22Rv1 (cell line): ENCODE measurements at regions not wholly inside any gene's neighbourhood (a gene's known extent, or its start where the extent isn't known, plus 50 kb on each side); places are given as distances from the start of the nearest gene placed in this dataset.

Experiments
- ZFX ChIP-seq: fragments of 450-650 bp; IDR thresholded peaks from 2 replicates; pipeline ENCODE4 v1.6.1; 2017; ENCODE audit warnings: antibody characterized with exemption, borderline replicate concordance
- TF ChIP-seq, protein P1 (sequence below): fragments of 450-650 bp; IDR thresholded peaks from 2 replicates; pipeline ENCODE4 v1.5.1; 2017; ENCODE audit warnings: mild to moderate bottlenecking

DNA sequence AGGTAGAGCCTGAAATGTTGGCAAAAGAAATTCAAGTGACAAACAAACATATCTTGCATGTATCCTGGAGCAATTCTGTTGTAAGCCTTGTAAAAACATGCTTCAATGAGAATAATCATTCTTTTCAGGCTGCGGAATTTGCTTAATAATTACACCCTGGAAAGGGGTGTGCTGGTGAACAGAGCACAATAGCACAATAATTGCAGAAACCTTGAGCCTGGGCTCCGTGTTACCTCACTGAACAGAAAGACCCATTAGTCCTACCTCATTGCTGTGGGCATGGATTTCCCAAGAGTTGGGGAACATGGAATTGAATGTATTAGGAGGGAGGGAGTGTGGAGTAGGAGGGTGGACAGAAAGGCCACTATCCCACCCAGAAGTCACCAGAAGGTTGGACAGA, 168.0 kb upstream of the ALKAL2 start:
- TF ChIP-seq, protein P1, sequence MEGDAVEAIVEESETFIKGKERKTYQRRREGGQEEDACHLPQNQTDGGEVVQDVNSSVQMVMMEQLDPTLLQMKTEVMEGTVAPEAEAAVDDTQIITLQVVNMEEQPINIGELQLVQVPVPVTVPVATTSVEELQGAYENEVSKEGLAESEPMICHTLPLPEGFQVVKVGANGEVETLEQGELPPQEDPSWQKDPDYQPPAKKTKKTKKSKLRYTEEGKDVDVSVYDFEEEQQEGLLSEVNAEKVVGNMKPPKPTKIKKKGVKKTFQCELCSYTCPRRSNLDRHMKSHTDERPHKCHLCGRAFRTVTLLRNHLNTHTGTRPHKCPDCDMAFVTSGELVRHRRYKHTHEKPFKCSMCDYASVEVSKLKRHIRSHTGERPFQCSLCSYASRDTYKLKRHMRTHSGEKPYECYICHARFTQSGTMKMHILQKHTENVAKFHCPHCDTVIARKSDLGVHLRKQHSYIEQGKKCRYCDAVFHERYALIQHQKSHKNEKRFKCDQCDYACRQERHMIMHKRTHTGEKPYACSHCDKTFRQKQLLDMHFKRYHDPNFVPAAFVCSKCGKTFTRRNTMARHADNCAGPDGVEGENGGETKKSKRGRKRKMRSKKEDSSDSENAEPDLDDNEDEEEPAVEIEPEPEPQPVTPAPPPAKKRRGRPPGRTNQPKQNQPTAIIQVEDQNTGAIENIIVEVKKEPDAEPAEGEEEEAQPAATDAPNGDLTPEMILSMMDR = no peak
- TF ChIP-seq ZFX = no peak
